Small intestine (tissue), 7 donors: ENCODE measurements at regions not wholly inside any gene's neighbourhood (a gene's known extent, or its start where the extent isn't known, plus 50 kb on each side); places are given as distances from the start of the nearest gene placed in this dataset.

ENCODE experiments used
- DNase-seq, 2 donors: peaks; one replicate each; pipeline versions ENCODE4 v3.0.0 to v3.0.0-alpha.2; 2013
- FAIRE-seq: peaks from 2 replicates; lab custom pipeline; 2012; peaks lifted over from hg19 to GRCh38; lab: Jason Lieb, UNC
- H3K27ac ChIP-seq, 3 donors: one replicate each; pipeline ENCODE4 v1.5.1; 2013; ENCODE audit warnings: low read length in 2 of 3, mild to moderate bottlenecking in 2 of 3, control low read depth in 1 of 3, inconsistent platforms in 1 of 3, low read depth in 1 of 3, moderate library complexity in 1 of 3
- H3K27me3 ChIP-seq, 3 donors: one replicate each; pipeline ENCODE4 v1.6.1; 2013; ENCODE audit warnings: low read length in 3 of 3, inconsistent platforms in 1 of 3; ENCODE audit not compliant: control insufficient read depth in 3 of 3, insufficient read depth in 3 of 3
- H3K36me3 ChIP-seq, 3 donors: one replicate each; pipeline ENCODE4 v1.6.1; 2013; ENCODE audit warnings: low read length in 3 of 3, inconsistent platforms in 1 of 3, low read depth in 1 of 3, mild to moderate bottlenecking in 1 of 3, moderate library complexity in 1 of 3; ENCODE audit not compliant: control insufficient read depth in 3 of 3, insufficient read depth in 2 of 3
- H3K4me1 ChIP-seq, 3 donors: one replicate each; pipeline ENCODE4 v1.6.1; 2013; ENCODE audit warnings: low read length in 2 of 3, inconsistent platforms in 1 of 3, low read depth in 1 of 3, mild to moderate bottlenecking in 1 of 3, moderate library complexity in 1 of 3; ENCODE audit not compliant: control insufficient read depth in 3 of 3, insufficient read depth in 2 of 3
- H3K4me3 ChIP-seq, 3 donors: one replicate each; pipeline ENCODE4 v1.5.1; 2013; ENCODE audit warnings: low read length in 3 of 3, control low read depth in 1 of 3, inconsistent platforms in 1 of 3, low read depth in 1 of 3, mild to moderate bottlenecking in 1 of 3, moderate library complexity in 1 of 3
- H3K9me3 ChIP-seq, 2 donors: one replicate each; pipeline ENCODE4 v1.6.1; 2013; ENCODE audit warnings: low read depth in 1 of 2, low read length in 1 of 2; ENCODE audit not compliant: control insufficient read depth in 2 of 2, insufficient read depth in 1 of 2
- WGBS, 3 donors: extraction: QIAGEN DNeasy Blood & Tissue Kit; methylation state at CpG; one replicate each; pipeline ENCODE4 v1.1.7; 2013; 5-methylcytosine and 5-hydroxymethylcytosine counted together
- donor health status: healthy with polysubstance abuse.
- donor health status: control.
- donor health status: control.
- donor health status: Bipolar disorder and iron deficiency.
- donor health status: healthy.

GRCh38 chr20:20989081-20989480 lies 117.1 kb downstream of the LINC00237 start:
- H3K4me1 ChIP-seq = no peaks in the 10 kb centered on the region
- no peak for FAIRE-seq
- WGBS, 3 donors = 48 to 62% (median 60%) methylated on average over 3 of the region's 3 CpGs

GRCh38 chr20:20979934-20980333 lies 126.2 kb downstream of the LINC00237 start:
- Histone ChIP-seq H3K36me3 (no peaks in the 10 kb centered on the region), H3K9me3 (peaks cover 0 to 3% of the 10 kb centered on the region in 2 donors), H3K27ac (no peak overlapping the region), H3K4me1 (no peaks in the 10 kb centered on the region), H3K27me3 (peaks cover 0 to 4% (median 0%) of the 10 kb centered on the region in 3 donors), H3K4me3 (no peak overlapping the region)
- FAIRE-seq = no peak
- DNase-seq = no peak

More at GRCh38 chr20:20989081-20989480, 117.1 kb downstream of the LINC00237 start:
- Histone ChIP-seq H3K27me3 (peaks cover 0 to 4% (median 0%) of the 10 kb centered on the region in 3 donors), H3K9me3 (no peaks in the 10 kb centered on the region), H3K4me3 (no peak overlapping the region), H3K27ac (no peak overlapping the region), H3K36me3 (no peaks in the 10 kb centered on the region)
- DNase-seq = no peak

GRCh38 chr20:20977786-20978185 lies 128.4 kb downstream of the LINC00237 start:
- H3K36me3 ChIP-seq = no peaks in the 10 kb centered on the region
- WGBS, 3 donors = 80 to 88% (median 87%) methylated on average over 5 of the region's 5 CpGs
- H3K4me1 ChIP-seq = no peaks in the 10 kb centered on the region
- no peak for DNase-seq
- no peak overlapping the region for H3K4me3 ChIP-seq
- peaks cover 0 to 4% (median 0%) of the 10 kb centered on the region in 3 donors for H3K27me3 ChIP-seq
- no peak overlapping the region for H3K27ac ChIP-seq
- no peak for FAIRE-seq
- H3K9me3 ChIP-seq = peaks cover 0 to 3% of the 10 kb centered on the region in 2 donors

GRCh38 chr20:20972490-20972889 lies 133.7 kb downstream of the LINC00237 start:
- Histone ChIP-seq H3K9me3 (no peaks in the 10 kb centered on the region), H3K27me3 (no peaks in the 10 kb centered on the region), H3K36me3 (no peaks in the 10 kb centered on the region), H3K4me1 (no peaks in the 10 kb centered on the region), H3K27ac (no peak overlapping the region), H3K4me3 (no peak overlapping the region)
- WGBS, 3 donors = 86 to 95% (median 88%) methylated on average over 1 of the region's 1 CpG
- no peak for DNase-seq
- FAIRE-seq = no peak

- no peak for DNase-seq
- WGBS, 3 donors = 30 to 63% (median 42%) methylated on average over 6 of the region's 6 CpGs
These were observed 134.3 kb downstream of the LINC00237 start for GRCh38 chr20:20971810-20972209.

GRCh38 chr20:20970841-20971240 lies 135.3 kb downstream of the LINC00237 start:
- no peak overlapping the region for H3K4me3 ChIP-seq
- H3K27ac ChIP-seq = no peak overlapping the region
- FAIRE-seq (no peak), DNase-seq (no peak)
- H3K4me1 ChIP-seq = no peaks in the 10 kb centered on the region
- no peaks in the 10 kb centered on the region for H3K27me3 ChIP-seq
- H3K9me3 ChIP-seq = no peaks in the 10 kb centered on the region
- H3K36me3 ChIP-seq = no peaks in the 10 kb centered on the region
- WGBS, 3 donors = 31 to 50% (median 36%) methylated on average over 3 of the region's 3 CpGs

More at GRCh38 chr20:20971810-20972209, 134.3 kb downstream of the LINC00237 start:
- H3K27me3 ChIP-seq = no peaks in the 10 kb centered on the region
- no peak for FAIRE-seq
- H3K4me1 ChIP-seq = no peaks in the 10 kb centered on the region
- H3K36me3 ChIP-seq = no peaks in the 10 kb centered on the region
- H3K4me3 ChIP-seq = no peak overlapping the region
- H3K9me3 ChIP-seq = no peaks in the 10 kb centered on the region
- no peak overlapping the region for H3K27ac ChIP-seq

GRCh38 chr20:20969701-20970280 lies 136.4 kb downstream of the LINC00237 start:
- FAIRE-seq = no peak
- no peak overlapping the region for H3K27ac ChIP-seq
- WGBS, 3 donors = 62 to 75% (median 73%) methylated on average over 13 of the region's 13 CpGs
- no peaks in the 10 kb centered on the region for H3K36me3 ChIP-seq
- no peak for DNase-seq
- no peaks in the 10 kb centered on the region for H3K4me1 ChIP-seq
- H3K27me3 ChIP-seq = no peaks in the 10 kb centered on the region
- H3K4me3 ChIP-seq = no peak overlapping the region
- H3K9me3 ChIP-seq = no peaks in the 10 kb centered on the region

GRCh38 chr20:20967564-20968184 lies 138.5 kb downstream of the LINC00237 start:
- H3K4me3 ChIP-seq = no peak overlapping the region
- no peaks in the 10 kb centered on the region for H3K4me1 ChIP-seq
- H3K27ac ChIP-seq = no peak overlapping the region
- 84 to 91% (median 87%) methylated on average over 10 of the region's 10 CpGs for WGBS, 3 donors
- H3K9me3 ChIP-seq = no peaks in the 10 kb centered on the region
- FAIRE-seq (no peak), DNase-seq (no peak)
- H3K27me3 ChIP-seq = no peaks in the 10 kb centered on the region
- H3K36me3 ChIP-seq = no peaks in the 10 kb centered on the region
